Fibroblast of skin of right quadriceps (primary cell): ENCODE measurements at regions not wholly inside any gene's neighbourhood (a gene's known extent, or its start where the extent isn't known, plus 50 kb on each side); places are given as distances from the start of the nearest gene placed in this dataset.
"Not testable (repeated sequence)": the region's sequence is repeated elsewhere in the genome, so short reads cannot be mapped to it uniquely, and the experiment has no call there.

Source experiments
- DNase-seq: peaks from one replicate; pipeline ENCODE4 v3.0.0-alpha.2; 2013

DNA sequence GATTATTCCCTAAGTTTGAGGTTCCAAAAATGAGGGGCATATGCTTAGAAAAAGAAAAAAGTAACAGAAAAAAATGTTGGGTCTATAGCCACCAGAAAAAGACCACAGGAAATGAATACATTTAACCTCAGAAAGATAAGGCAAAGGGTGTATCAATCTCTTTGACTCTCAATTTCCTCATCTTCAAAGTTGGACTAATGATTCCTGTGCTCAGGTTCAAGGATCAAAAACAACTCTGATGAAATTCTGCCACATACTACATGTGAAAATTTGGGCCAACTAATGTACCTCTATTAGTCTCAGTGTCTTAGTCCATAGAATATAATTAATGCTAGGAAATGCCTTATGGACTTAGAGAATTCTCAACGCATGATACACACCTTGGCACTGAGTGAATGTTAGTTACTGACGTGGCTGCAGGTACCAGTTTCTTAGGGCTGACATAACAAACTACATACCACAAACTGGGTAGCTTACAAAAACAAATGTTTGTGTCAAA lies 257.7 kb downstream of the ANKRD50 start:
- DNase-seq, result no peak

DNA sequence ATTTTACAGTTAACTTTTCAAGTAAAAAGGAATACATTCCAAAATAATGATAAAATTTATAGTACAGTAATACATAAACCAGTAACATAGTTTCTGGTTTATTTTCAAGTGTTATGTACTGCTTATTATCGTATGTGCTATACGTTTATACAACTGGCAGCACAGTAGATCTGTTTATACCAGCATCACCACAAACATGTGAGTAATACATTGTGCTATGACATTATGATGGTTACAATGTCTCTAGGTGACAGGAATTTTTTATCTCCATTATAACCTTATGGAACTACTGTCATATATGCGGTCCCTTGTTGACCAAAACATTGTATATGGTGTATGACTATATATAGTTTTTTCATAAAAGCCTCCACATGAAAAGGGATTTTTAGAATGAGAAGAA lies 256.9 kb downstream of the ANKRD50 start:
- DNase-seq, result no peak

DNA sequence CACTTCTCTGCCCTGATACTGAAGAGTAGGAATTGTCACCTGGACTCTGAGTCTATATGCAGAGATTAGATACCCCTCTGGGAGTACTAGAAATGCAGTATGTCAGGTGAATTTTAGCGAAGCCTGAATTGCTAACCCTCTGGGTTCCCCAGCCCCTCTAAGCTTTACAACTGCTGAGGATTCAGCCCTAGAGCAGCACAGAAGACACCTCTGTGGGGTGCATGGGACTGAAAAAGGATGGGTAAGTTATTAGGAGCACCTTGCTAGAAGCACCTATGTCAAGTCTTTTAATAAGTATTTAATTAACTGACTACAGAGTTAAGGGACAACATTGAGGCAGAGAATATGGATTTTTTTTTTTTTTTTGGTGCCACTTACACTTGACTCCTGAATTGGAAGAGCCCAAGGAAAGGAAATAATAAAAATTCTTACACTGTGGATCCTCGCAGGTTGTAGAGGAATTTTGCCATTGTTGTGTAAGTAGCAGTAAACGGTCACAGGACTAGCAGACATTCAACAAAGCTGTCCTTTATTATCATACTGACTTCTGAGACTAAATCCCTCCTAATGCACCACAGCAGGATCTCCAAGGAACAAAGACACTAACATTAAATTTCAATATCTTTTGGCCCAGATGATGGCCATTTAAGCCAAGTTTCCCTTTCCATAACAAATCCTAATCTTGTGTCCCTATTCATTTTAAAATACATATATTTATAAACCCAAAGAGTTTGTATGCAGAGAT lies 253.2 kb downstream of the ANKRD50 start:
- no peak for DNase-seq

DNA sequence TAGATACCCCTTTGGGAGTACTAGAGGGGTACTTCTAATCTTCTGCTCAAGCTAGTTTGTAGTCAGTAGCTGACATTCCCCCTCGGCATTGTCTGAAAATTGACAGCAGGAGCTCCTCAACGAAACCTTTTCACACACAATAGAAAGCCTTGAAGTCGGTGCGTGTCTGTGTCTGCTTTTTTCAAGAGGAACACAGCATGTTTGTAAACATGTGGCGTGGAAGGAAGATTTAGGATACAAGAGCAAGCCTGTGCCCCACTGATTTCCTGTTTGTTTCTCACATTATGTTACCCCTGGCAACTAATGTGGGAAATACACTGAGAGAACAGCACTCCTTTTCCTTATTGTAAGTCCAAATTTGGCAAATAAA lies 252.6 kb downstream of the ANKRD50 start:
- DNase-seq, result peak; percentile 6

DNA sequence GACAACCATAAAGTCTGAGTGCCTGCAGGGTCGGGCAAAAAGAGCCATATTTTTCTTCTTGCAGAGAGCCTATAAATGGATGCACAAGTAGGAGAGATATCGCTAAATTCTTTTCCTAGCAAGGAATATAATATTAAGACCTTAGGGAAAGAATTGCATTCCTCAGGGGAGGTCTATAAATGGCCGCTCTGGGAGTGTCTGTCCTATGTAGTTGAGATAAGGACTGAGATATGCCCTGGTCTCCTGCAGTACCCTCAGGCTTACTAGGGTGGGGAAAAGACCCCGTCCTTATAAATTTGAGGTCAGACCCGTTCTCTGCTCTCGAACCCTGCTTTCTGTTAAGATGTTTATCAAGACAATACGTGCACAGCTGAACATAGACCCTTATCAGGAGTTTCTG lies 250.9 kb downstream of the ANKRD50 start:
- not testable (repeated sequence) for DNase-seq

DNA sequence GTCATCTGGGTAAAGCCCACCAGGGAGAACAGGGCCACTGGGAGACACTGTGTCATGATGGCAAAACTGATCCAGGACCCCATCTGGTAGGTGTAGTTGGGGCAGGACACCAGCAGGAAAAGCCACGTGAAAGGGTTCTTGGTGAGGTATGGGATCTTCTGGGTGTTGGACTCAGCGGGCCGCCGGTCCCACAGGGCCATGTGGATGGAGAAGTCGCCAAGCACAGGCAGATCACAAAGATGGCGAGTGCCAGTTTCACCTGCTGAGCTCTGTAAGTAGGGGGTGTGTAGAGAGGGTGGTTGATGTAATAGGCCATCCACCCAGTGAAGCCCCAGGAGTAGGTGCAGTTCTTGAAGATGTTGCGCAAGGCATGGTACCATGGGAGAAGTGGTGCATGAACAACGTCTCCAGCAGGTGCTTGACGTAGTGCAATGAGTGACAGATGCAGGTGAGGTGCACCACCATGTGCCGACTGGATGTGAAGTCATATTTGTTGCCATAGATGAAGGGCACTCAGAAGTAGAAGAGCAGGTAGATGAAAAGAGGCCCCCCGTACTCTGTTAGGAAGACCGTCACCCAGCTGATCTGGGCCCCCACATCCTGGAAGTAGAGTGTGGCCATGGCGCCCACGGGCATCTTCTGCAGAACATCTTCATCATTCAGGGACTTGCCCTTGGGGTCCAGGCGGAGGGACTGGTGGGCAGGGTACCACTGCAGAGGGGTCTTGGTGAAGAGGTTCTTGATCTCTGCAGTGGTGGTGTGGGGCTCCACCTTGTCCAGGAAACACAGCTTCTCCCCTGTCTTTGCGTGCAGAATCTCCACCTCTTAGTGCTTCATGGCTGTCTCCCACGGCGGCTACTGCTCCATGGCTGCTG lies 249.3 kb downstream of the ANKRD50 start:
- DNase-seq, result no peak

DNA sequence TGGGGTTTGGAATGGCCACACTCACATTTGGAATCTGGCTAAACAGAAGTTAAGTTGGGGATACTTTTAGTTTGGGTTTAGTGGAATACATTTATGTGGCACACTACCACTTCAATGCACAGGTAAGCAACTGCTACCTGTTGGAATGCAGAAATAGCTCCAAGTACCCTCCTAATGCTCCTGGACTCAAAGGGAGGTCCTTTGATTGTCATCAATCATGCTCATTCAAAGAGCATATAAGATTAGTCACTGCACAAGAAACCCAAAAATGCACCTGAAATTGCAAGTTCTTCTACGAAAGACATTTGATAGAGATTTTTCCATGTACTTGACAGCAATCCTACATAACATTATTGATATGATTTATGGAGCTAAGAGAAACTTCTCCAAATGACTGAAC lies 247.7 kb downstream of the ANKRD50 start:
- DNase-seq, result no peak

DNA sequence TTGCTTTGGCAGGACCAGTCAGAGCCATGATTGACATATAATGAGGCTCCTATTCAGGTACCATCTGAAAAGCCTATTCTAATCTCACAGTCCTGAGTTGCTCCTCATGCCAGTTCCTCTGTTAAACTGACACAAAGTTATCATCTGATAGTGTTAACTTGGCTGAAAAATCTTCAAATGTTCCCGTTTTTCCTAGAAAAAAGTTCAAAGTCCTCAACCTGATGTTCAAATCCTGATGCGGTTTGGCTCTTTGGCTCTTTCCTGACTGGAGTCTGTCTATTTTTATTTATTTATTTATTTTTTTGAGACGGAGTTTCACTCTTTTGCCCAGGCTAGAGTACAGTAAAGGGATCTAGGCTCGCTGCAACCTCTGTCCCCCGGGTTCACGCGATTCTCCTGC lies 244.2 kb downstream of the ANKRD50 start:
- DNase-seq, result no peak

DNA sequence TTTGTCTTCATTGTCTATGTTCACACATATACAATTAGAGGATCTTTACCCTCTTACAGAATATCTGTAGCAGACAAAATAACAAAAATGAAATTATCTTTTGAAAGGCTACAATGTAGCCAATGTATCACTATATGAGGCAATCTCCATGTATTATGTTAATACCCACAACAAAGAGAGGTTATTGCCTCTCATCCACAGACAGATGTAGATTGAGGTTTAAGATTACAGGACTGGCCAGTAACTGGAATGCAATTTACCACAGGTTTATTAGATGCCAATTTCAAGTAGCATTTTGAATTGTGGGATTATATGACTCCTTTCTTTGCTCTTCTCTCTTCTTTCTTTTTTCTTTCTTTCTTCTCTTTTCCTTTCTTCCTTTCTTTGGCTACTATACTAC lies 242.6 kb downstream of the ANKRD50 start:
- DNase-seq, result no peak

DNA sequence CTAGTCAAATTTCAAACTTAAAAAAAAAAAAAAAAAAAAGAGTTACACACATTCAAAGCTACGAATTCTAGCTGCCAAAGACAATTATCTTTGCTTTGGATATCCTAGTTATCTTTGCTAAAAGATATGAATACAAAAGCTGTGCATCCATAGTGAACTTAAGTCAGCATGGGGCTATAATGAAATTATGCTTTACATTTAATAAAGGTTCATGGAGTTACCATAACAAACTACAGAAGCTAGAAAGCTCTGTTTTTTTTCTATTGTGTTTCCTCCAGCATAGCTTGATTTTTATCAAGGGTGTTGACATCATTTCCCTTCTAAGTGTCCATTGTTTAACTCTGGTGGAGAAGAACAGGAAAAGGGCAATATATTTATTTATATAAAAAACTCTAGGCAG lies 234.1 kb downstream of the ANKRD50 start:
- DNase-seq, result no peak

DNA sequence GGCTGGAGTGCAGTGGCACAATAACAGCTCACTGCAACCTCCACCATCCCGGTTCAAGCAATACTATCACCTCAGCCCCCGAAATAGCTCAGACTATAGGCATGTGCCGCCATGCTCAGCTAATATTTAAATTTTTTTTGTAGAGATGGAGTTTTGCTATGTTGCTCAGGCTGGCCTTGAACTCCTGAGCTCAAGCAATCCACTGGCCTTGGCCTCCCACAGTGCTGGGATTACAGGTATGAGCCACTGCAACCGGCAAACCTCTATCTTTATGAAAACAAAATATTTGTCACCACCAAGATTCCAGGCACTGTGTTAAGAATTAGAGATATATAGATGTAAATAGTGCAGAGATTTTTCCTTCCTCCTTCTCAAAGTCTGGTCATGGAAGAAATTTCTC lies 232.5 kb downstream of the ANKRD50 start:
- no peak for DNase-seq

DNA sequence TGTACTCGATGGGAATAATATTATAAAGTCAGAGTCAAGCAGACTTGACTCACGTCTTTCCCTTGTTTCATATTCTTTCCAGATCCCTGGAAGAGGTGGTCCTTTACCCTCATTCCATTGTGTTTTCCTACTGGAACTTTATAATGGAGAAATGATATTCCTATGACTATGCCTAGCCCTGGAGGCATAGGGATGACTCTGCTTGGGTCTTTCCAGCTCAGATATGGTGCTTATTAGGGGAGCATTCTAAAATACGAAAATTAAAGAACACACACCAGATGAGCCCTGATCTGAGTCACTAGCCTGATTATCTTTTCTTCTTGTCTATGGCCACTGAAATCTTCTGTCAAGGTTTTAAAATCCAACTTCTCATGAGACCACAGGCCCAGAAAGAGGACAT lies 231.4 kb downstream of the ANKRD50 start:
- no peak for DNase-seq

DNA sequence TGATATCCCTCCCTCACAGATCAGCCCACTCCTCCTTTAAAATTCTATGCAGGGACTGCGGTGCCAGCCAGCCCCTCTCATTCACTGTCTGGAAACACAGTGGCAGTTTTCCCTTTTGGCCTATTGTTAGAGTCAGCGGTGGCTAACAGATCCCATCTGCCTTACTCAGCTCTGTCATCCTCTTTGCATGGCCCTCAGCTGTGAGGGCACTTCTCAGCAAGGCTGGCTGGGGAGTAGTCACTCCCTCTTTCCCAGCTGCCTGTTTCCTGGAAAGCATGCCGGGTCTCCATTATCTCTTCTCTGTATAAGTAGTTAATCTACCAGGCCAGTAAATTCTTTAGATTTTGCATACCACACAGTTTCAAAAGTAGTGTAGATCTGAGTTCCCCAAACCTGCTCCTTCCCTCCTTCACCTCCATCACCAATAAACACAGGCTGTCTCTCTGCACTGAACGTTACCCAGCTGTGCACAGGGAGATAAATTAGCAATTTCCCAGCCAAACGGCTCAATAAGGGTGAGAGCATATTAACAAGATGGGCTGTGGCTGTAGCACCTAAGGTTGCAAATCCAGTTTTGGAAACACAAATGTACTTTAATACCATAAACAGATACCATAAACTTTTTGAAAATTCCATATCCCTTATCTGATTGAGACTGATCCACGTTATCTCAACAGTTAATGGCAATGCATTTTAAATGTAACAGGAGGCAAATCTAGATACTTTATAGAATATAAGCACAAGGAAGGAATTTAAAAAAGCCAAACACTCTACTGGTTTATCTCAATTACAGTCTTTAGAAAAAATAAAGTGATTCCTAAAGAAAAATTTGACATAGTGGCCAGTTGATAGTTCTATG lies 229.3 kb downstream of the ANKRD50 start:
- DNase-seq, result no peak

DNA sequence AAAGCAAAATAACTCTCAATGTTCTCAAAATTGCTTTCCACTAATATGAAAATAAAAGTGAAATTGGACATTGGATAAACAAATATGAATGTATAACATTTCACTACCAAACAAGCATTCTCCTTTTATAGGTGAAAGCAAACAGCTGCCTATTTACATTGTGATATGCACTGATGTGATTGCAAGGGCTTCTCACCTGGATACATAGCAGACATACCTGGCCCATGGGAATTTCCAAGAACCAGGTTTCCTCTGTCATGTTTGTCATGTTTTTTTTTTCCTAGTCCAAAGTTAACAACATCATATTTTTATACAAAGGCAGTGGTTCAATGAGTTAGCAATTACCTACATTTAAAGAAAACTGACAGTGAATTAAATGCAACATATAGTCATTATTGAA lies 228.5 kb downstream of the ANKRD50 start:
- no peak for DNase-seq

DNA sequence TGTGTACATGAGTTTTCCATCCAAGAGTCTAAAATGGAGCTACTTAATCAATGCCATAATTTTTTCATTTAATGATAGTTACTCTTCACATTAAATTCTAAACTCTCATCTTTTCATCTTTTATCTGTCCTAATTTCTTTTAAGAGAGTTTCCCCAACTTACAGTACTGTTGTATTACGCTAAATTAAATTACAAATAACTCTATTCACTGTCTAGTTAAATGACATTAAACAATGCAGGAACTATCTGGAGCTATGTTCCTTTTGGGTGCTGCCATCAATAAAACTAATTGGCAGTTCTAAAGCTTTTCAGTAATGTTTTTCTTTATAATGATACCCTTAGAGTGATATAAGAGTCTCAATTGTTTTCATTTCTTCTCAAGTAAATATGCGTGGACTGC lies 227.6 kb downstream of the ANKRD50 start:
- no peak for DNase-seq

DNA sequence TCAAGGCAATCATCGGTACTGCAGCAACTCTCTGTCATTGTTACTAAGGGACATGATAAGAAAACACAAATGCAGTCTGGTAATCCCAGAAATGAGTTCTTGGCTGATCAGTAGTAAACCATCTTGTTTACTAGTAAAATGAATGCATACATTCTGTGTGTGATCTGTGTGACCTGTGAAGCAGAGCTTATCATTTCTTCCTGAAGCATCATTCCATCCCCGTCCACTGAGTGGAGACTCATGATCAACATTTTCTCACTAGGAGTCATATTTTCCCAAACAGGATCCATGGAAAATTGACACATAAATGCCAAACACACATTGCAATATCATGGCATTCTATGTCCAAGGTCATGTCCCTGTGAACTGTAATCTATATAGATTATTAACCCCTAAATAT lies 226.1 kb downstream of the ANKRD50 start:
- no peak for DNase-seq

DNA sequence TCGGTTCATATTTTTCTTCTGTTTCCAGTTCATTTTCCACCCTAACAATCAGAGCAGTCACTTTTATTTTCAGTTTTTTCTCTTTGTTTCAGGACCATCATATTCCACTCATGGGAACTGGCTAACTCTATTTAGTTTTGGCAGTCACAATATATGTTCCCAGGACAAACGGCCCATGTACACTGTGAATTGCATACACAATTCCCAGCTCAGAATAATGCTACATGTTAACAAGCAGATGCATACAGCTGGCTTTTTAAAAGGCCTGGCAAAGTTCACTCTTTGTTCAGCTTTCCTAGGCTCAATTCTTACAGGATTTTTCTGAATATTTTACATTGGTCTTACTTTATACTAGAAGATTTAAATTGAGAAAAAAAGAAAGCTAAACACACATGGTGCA lies 224.9 kb downstream of the ANKRD50 start:
- no peak for DNase-seq

DNA sequence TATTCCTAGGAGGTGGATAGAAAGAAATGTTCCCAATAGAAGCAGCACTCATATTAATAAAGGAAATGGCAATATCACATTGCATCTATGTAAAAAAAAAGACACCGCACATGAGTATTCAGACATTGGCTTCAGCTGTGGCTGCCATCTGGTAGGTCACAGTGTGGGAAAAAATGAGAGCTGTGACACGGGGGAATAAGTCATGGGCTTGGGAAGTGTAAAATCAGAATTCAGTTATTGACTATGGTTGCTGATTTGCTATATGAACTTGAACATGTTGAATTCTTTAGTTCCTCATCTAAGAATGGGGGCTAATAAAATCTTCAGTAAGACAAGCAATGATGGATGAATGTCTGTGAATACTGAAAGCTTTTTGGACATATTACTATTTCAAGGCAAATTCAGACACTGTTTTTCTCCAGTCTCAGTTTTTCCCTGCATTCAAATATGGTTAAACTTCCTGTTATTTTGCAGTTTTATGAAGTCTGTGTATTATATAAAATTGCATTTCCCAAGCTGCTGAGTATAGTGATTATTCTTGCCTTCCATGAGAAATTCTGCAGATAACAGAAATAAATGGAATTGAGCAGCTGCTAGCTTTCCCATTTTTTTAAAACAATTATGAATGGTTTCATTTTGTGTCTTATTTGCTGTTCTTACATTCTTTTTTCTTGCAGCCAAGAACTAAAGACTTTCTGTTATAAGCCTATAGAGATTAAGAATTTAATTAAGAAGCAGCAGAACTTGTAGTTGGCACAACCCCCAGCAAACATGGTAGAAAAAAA lies 221.0 kb downstream of the ANKRD50 start:
- no peak for DNase-seq

DNA sequence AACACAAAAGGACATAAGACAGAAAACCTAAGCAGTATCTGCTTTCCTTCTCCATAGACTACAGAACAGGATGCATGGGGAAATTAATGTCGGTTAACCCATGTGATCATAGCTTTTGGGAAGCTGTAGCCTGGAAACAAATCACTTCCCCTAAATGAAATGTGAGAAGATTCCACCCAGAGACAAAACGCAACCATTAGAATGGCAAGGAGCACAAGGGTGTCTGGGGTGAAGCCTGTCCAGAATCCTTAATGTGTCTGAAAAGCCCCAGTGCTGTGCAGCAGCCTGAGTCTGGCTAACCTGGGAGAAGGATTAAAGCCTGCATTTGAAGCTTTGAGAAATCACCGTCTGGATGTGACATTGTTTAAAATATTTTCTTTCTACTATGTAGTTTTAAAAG lies 213.3 kb downstream of the ANKRD50 start:
- peak; percentile 3 for DNase-seq

DNA sequence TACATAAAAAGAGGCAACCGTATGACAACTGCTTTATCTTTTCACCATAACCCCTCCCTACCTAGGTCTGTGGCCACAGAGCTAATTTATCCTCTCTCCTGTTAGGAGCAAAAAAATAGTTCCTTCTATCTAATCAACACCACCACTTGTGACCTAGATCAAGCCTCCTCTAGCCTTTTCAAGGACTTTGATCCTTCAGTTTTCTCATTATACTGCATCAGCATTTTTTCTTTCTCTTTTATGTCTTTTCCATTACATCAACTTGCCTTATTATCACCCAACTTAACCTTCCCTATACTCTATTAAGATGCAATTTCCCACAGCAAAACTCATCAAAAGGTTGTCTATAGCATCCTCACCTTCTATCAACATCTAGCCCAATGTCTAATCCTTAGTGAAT lies 211.0 kb downstream of the ANKRD50 start:
- no peak for DNase-seq

DNA sequence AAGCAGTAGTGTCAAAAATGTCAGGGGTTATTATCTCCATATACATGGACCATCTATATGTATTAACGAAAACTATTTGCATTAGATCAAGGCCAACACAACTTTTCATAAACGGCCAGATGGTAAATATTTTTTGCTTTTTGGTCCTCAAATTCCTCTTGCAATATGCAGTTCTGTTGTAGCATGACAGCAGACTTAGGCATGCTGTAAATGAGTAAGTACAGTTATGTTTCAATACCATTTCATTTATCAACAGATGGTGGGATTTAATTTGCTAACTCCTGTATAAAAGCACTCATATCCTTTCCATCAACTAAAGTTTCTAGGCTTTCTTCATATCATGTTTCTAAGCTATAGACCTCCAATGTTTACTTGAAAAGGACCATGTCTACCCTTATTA lies 208.1 kb downstream of the ANKRD50 start:
- no peak for DNase-seq

DNA sequence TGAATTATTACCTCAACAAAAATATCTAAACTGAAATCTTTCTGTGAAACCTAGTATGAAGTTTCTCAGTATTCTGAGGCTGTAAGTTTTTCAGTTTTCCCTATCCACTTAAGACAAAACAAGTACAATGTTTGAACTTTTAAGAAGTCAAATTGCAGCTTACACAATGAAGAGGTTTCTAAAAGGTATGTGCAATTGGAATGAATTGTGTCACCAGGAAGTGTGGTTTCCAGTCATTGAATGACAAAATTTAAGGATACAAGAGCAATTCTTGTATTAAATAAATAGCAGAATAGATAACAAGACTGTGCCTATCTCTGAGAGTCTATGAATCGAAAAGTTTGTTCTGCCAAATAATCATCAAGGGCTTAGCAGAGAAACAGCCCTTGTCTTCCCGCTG lies 207.3 kb downstream of the ANKRD50 start:
- no peak for DNase-seq

DNA sequence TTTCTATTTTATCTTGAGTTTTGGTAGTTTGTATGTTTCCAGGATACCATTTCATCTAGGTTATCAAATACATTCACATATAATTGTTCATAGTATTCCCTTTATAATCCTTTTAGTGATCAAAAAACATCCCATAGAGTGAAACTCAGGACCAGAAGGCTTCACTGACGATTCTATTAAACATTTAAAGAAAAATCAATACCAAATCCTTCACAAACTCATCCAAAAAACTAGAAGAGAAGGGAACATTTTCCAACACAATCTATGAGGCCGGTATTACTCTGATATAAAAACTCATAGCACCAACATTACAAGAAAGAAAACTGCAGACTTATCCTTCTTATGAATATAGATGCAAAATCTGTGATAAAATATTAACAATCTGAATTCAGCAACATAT lies 203.4 kb downstream of the ANKRD50 start:
- no peak for DNase-seq
